ENCODE measurements at regions not wholly inside any gene's neighbourhood (a gene's known extent, or its start where the extent isn't known, plus 50 kb on each side); places are given as distances from the start of the nearest gene placed in this dataset.

- Mint-ChIP-seq H3K27ac (no peak overlapping the region), H3K9me3 (peaks cover 6% of the 10 kb centered on the region), H3K36me3 (ENCODE audit: low read depth) (no peaks in the 10 kb centered on the region), H3K4me3 (no peak overlapping the region), H3K4me1 (no peaks in the 10 kb centered on the region), H3K27me3 (no peaks in the 10 kb centered on the region)
- POLR2A ChIA-PET = no interaction called here
- intact Hi-C loops (cut with micrococcal nuclease) = no loop called here
- CTCF ChIA-PET = no interaction called here
- ATAC-seq (ENCODE audit: low read depth) = no peak
- no peak for DNase-seq
- TF ChIP-seq CTCF (IDR thresholded peaks at IDR 0.05) = no peak
Observed at GRCh38 chr2:194443926-194444325, 1213.1 kb upstream of the SLC39A10 start.

GRCh38 chr2:194424683-194425209 lies 1232.3 kb upstream of the SLC39A10 start:
- TF ChIP-seq CTCF (IDR thresholded peaks at IDR 0.05) = no peak
- DNase-seq (no peak), ATAC-seq (ENCODE audit: low read depth) (no peak)
- H3K4me3 Mint-ChIP-seq = no peak overlapping the region
- H3K9me3 Mint-ChIP-seq = no peaks in the 10 kb centered on the region
- no peaks in the 10 kb centered on the region for H3K4me1 Mint-ChIP-seq
- H3K27me3 Mint-ChIP-seq = no peaks in the 10 kb centered on the region
- H3K36me3 Mint-ChIP-seq (ENCODE audit: low read depth) = no peaks in the 10 kb centered on the region
- ChIA-PET POLR2A (no interaction called here), CTCF (no interaction called here)
- no peak overlapping the region for H3K27ac Mint-ChIP-seq
- intact Hi-C loops (cut with micrococcal nuclease) = no loop called here

GRCh38 chr2:194411221-194411620 lies 1245.8 kb upstream of the SLC39A10 start:
- POLR2A ChIA-PET = no interaction called here
- H3K27ac Mint-ChIP-seq = no peak overlapping the region
- CTCF ChIA-PET = no interaction called here
- no peaks in the 10 kb centered on the region for H3K36me3 Mint-ChIP-seq (ENCODE audit: low read depth)
- intact Hi-C loops (cut with micrococcal nuclease) = no loop called here
- H3K27me3 Mint-ChIP-seq = no peaks in the 10 kb centered on the region
- DNase-seq (no peak), ATAC-seq (ENCODE audit: low read depth) (no peak)
- H3K9me3 Mint-ChIP-seq = no peaks in the 10 kb centered on the region
- H3K4me3 Mint-ChIP-seq = no peak overlapping the region
- no peak for TF ChIP-seq CTCF (IDR thresholded peaks at IDR 0.05)
- no peaks in the 10 kb centered on the region for H3K4me1 Mint-ChIP-seq

- intact Hi-C loops (cut with micrococcal nuclease) = no loop called here
- POLR2A ChIA-PET = no interaction called here
Observed at GRCh38 chr2:194395818-194396217, 1261.2 kb upstream of the SLC39A10 start.

GRCh38 chr2:194385376-194385775 lies 1271.7 kb upstream of the SLC39A10 start:
- ChIA-PET POLR2A (no interaction called here), CTCF (interaction anchor here (0.6 kb wide), 1 partner anchor 51 kb away, joined by 4 read pairs; no protein-coding TSS in a partner anchor)
- no peak for TF ChIP-seq CTCF (IDR thresholded peaks at IDR 0.05)
- intact Hi-C loops (cut with micrococcal nuclease) = no loop called here
- H3K36me3 Mint-ChIP-seq (ENCODE audit: low read depth) = no peaks in the 10 kb centered on the region
- H3K4me3 Mint-ChIP-seq = no peak overlapping the region
- no peaks in the 10 kb centered on the region for H3K27me3 Mint-ChIP-seq
- no peak overlapping the region for H3K27ac Mint-ChIP-seq
- ATAC-seq (ENCODE audit: low read depth) (no peak), DNase-seq (no peak)
- H3K9me3 Mint-ChIP-seq = peaks cover 2% of the 10 kb centered on the region
- no peaks in the 10 kb centered on the region for H3K4me1 Mint-ChIP-seq

More at GRCh38 chr2:194395818-194396217, 1261.2 kb upstream of the SLC39A10 start:
- no peak for TF ChIP-seq CTCF (IDR thresholded peaks at IDR 0.05)
- H3K4me1 Mint-ChIP-seq = no peaks in the 10 kb centered on the region
- no peak for DNase-seq
- no peak overlapping the region for H3K27ac Mint-ChIP-seq
- H3K27me3 Mint-ChIP-seq = no peaks in the 10 kb centered on the region
- H3K4me3 Mint-ChIP-seq = no peak overlapping the region
- H3K36me3 Mint-ChIP-seq (ENCODE audit: low read depth) = no peaks in the 10 kb centered on the region
- no peak for ATAC-seq (ENCODE audit: low read depth)
- H3K9me3 Mint-ChIP-seq = peaks cover 4% of the 10 kb centered on the region
- CTCF ChIA-PET = no interaction called here
